ENCODE measurements at regions not wholly inside any gene's neighbourhood (a gene's known extent, or its start where the extent isn't known, plus 50 kb on each side); places are given as distances from the start of the nearest gene placed in this dataset.
"Not testable (repeated sequence)": the region's sequence is repeated elsewhere in the genome, so short reads cannot be mapped to it uniquely, and the experiment has no call there.

- DNase-seq = no peak
These were observed 71.1 kb downstream of the FAM50B start for GRCh38 chr6:3920321-3920720.

- DNase-seq = no peak
These were observed 72.5 kb downstream of the FAM50B start for GRCh38 chr6:3921663-3922062.

GRCh38 chr6:3922619-3923018 lies 73.4 kb downstream of the FAM50B start:
- DNase-seq = not testable (repeated sequence)

- DNase-seq = not testable (repeated sequence)
These were observed 76.3 kb downstream of the FAM50B start for GRCh38 chr6:3925223-3926149.

- DNase-seq = no peak
These were observed 76.9 kb downstream of the FAM50B start for GRCh38 chr6:3926150-3926482.

GRCh38 chr6:3928111-3928510 lies 78.9 kb downstream of the FAM50B start:
- DNase-seq = no peak

- no peak for DNase-seq
These were observed 80.2 kb downstream of the FAM50B start for GRCh38 chr6:3929281-3929798.

- DNase-seq = no peak
These were observed 88.3 kb downstream of the FAM50B start for GRCh38 chr6:3937438-3937837.

- no peak for DNase-seq
These were observed 89.7 kb downstream of the FAM50B start for GRCh38 chr6:3938715-3939367.

- DNase-seq = no peak
These were observed 90.3 kb downstream of the FAM50B start for GRCh38 chr6:3939368-3939958.

- DNase-seq = no peak
These were observed 90.8 kb downstream of the FAM50B start for GRCh38 chr6:3939964-3940363.

- no peak for DNase-seq
These were observed 91.5 kb downstream of the FAM50B start for GRCh38 chr6:3940703-3941102.

GRCh38 chr6:3943331-3943765 lies 94.2 kb downstream of the FAM50B start:
- no peak for DNase-seq

- DNase-seq = no peak
These were observed 95.1 kb downstream of the FAM50B start for GRCh38 chr6:3944246-3944645.

- DNase-seq = no peak
These were observed 97.6 kb downstream of the FAM50B start for GRCh38 chr6:3946778-3947177.

- no peak for DNase-seq
These were observed 99.7 kb downstream of the FAM50B start for GRCh38 chr6:3948866-3949265.

- no peak for DNase-seq
These were observed 100.3 kb downstream of the FAM50B start for GRCh38 chr6:3949521-3949920.

GRCh38 chr6:3956054-3956453 lies 106.9 kb downstream of the FAM50B start:
- DNase-seq = no peak

GRCh38 chr6:3957321-3957720 lies 108.1 kb downstream of the FAM50B start:
- DNase-seq = no peak

- DNase-seq = no peak
These were observed 109.1 kb downstream of the FAM50B start for GRCh38 chr6:3958255-3958654.

- DNase-seq = no peak
These were observed 110.2 kb downstream of the FAM50B start for GRCh38 chr6:3959385-3959784.

GRCh38 chr6:3960754-3961361 lies 111.7 kb downstream of the FAM50B start:
- DNase-seq = no peak

Data from renal pelvis (tissue), 1 donor.